ENCODE measurements at regions not wholly inside any gene's neighbourhood (a gene's known extent, or its start where the extent isn't known, plus 50 kb on each side); places are given as distances from the start of the nearest gene placed in this dataset.

DNA sequence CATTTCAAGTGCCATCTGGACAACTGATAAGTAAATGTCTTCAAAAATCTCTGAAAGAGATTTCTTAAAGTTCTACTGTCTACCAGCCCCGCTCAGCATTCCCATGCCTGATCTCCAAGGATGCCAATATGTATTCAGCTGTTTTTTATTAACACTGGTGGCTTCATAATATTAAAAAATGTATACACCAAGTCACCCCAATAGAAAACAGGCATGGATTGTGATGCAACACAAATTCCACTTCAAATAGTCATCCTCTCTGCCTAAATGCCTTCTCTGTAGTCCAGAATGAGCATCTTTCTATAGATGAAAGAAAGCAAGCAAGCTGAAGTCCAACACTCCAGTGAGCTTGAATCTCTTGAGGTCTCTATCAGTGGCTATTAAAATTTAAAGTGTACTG is 152.2 kb upstream of the PPARGC1A start:
- no peak for DNase-seq

DNA sequence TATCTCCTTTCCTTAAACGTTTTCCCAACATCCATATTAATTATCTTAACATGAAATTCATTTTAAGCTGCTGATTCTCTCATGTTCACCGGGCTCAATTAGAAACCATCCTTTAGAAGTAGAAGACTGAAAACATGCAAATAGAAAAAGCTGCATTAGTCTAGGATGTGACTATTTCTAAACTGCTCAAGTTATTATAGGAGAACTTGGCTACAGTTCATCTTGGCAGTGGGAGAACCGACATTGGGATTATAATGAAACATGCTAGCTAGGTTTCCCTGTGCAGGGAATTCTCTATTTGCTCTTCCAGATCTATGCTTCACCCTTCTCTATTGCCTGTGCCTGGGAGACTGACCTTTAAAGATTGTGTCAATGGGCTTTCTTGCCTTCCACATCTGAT is 151.0 kb upstream of the PPARGC1A start:
- DNase-seq: peak; percentile 31

DNA sequence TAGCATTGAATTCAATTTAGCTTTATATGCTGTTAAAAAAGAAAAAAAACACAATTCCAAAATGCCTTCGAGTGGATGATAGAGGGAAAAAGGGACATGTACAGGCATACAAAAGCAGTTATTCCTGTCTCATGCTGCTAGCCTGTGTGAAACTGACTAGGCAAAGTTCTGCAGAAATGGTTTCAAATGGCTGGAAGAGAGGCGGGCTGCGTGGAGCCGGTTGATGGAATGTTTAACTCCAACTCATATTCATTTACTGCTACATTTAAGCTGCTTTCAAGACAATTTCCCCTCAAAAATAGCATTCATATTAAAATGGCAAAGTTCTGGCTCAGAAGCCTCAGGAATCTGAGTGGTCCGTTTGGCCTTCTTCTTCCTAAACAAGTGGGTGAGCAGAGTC is 143.8 kb upstream of the PPARGC1A start:
- no peak for DNase-seq

DNA sequence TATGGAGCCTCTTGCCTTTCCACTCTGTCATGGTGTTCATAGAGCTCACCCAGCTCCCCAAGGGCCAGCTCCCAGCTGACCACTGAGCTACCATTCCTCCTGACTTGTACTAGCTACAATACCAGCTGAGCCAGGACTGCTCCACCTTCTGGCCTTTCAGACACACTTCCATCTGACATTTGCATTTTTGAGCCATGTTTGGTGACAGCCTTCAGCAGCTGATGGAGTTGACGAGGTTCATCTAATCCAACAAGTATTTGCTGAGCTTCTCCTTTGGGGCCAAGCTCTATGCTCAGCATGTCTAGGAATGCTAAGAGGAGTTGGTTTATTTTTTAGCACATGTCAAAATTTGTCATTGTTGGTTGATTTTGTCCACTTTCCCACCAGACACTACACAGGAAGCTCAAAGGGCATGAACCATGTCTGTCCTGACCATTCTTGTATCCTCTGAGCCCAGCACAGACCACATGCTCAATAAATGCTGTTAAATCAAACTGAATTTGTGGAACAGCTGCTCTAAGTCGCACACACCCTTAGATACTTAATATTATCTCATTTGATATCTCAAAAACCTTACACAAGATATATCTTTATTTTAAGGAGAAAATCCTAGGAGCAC is 142.6 kb upstream of the PPARGC1A start:
- DNase-seq: peak; percentile 4

DNA sequence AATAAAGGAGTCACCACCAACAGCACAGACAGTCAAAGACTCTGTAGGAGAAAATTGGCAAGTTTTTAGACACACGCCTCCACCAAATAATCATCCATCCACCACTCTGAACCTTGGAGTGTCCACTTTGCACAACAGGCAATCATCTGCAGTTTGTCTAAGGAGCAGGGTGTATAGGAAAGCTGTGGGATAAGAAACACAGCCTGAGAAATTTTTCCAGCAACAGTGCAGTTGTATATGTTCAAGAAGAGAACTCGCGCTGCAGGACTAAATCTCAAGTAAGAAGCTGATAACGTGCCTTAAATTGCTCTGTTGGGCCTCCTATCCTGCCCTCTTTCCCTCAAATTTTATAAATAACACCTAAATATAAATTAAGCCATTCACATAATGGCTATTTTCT is 136.7 kb upstream of the PPARGC1A start:
- no peak for DNase-seq

DNA sequence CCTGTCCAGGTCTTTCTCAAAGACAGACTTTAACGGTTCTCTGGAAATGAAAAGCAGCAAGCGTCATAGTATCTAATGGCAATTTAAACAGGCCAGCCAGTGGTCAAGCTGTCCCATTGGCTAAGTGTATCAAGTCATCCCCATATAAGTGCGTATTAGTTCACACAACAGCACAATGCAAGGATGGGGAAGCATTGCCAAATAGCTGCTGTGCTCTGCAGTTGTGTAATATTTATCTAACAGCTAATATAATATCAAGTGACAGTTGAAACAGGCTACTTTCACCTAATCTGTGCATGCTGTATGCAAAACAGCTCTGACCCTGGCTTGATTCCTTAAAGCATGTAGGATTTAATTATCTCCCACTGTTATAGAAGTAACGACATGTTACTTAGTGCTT is 134.8 kb upstream of the PPARGC1A start:
- DNase-seq: no peak

DNA sequence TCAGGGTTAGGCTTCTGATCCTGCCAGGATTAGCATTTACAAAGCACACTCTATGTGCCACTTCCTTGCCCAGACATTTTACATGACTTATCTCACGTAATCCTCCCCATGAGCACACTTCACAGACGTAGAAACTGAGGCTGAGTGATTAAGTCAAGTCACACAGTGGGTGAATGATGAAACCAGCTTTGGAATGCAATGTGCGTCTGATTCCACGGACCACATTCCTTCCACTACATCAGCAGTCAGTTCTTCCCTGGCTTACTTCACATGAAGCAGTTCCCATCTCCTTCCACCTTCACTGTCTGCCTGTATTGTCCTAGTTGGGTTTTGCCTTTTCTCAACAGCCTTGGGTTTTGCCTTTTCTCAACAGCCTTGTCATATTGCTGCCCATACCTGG is 134.3 kb upstream of the PPARGC1A start:
- no peak for DNase-seq

DNA sequence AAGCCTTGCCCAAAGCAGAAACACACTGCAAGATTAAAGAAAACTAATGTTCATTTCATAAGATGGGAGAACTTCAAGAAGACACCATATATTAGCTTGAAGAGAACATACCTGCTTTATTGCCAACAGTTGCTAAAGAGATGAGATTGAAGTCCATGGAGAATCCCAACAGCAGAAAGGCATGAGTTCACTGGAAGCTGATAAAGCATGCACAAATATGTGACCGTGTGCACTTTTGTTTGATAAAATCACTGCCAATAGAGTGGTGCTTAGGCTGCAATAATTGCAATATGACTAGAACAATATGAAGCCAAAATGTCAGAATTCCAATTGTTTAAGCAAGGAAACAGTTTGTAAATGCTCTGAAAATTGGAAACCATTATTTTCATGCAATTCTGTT is 125.9 kb upstream of the PPARGC1A start:
- DNase-seq: no peak

DNA sequence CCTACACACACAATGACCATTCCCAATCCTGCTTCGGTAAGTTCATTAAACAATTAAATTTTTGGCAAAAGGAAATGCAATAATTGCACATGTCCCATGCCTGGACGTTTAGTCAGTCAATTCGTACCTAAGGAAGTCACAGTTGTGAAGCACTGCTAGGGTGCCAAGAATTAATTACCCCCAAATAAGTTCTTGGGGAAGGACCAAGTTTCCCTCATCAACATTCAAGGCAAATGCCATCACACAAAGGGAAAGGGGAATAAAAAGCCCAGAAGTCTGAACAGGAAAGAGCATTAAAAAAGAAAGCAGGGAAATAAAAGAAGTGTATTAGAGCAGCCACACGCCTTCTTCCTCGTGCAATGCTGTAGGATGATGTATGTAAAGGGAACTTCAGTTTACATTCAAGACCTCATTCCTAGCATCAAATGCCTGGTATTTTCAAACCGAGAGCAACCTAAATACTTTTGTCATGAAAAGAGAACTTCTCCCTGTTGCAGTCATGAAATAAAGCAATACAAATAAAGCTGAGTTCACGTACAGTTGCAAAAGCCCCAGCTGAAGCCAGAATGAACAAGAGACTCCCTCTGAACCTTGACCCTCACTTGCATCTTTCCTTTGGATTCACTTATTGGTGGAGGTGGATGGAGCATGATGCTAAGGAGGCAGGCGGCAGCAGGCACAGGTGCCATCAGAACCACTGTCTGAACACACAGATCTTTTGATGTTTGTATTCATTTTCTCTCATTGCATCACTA is 124.0 kb upstream of the PPARGC1A start:
- DNase-seq: no peak

DNA sequence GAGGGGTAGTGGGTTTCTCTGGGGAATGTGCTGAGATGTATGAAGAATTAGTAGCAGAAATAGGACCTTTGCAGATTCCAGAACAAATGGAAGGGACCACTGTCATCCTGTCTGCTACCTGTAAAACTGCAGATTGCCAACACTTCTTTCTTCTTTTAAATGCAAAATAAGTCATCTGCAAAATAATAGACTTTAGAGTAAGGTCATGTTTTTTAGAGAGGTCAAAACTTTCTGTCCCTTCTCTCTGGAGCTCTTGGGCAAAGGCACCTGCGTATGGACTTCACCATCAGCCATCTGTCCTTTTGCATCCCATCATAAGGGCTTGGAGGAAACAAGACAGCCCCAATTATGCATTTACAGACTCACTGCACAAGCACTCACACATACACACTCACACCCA is 121.1 kb upstream of the PPARGC1A start:
- no peak for DNase-seq

DNA sequence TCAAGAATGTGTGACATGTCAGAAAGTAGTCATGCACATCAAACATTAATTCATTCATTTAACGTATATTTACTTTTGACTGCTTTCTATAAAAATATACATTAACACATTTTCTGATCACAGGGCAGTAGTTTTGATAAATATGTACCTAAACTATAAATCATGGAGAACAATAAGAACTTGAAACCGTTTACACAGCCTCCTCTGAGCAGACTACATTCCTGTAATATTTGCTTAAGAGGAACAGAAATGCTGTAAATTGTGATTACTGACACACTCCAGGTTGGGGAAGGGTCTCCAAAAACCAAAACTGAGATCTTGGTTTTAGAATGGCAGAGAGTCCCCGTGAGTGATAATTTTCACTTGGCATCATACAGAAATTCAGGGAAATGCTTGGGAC is 120.7 kb upstream of the PPARGC1A start:
- no peak for DNase-seq

DNA sequence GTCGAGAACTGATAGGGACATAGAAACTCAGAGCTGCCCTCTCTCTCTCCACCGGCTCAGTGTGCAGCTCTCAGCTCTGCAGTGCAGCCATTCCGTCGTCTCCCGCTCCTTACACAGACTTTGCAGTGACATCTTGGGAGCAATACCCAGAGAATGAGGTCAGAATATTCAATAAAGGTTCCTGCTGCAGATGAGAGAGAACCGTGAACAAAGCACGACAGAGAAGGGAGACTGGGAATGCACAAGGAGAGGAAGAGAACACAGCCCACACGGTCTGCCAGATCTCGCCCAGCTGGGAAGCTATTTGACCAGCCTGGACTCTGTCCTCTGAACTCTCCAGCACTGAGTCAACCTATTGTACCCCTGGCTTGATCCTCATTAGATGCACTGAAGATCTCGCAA is 118.0 kb upstream of the PPARGC1A start:
- DNase-seq: no peak

DNA sequence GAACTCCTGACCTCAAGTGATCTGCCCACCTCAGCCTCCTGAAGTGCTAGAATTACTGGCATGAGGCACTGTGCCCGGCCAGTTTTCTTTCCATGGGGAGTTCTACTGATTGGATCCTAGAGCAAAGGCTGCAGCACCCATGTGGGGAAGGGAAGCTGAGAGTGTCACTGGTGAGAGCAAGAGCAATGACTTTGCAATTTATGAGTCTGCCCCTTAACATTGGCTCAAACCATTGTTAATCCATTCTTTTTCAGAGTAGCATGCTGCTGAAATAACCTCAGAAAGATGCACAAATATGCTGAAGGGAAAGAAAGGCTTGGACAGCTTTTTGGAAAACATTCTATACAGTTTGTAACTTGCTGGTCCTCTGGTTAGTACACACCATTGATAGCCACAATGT is 116.4 kb upstream of the PPARGC1A start:
- DNase-seq: no peak

DNA sequence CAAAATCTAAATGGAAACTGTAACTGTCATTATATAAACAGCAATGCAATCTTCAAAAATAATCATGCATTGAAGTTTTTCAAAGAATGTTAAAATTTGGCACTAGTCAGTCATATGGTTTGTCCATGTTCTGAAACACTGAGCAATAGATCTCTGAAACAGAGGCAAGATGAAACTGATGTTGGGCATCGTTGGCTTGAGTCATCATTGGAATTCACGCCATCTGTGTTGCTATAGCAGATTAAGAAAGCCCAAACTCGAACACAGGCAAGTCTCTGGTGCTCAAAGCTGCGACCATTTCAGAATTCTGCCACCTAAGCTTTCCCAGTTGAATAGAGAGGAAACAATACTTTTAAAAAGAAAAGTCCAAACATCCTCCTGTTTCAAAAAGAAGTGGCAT is 114.1 kb upstream of the PPARGC1A start:
- DNase-seq: no peak

DNA sequence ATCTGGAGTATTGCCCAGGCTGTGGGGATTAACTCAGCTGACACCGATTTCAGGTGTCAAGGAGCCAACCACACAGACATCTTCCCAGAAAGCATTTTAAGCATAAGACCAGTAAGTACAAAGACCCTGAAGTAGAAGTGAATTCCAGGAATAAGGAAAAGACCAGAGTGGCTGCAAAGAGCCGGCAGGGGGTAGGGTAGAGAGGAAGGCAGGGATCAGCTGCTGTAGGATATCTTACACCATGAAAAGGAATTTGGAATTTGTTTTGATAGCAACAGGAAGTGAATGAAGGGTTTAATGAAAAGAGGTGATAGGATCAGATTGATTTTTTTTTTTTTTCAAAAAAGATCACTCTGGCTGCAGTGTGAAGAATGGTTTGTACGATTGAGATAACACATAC is 113.6 kb upstream of the PPARGC1A start:
- DNase-seq: no peak

DNA sequence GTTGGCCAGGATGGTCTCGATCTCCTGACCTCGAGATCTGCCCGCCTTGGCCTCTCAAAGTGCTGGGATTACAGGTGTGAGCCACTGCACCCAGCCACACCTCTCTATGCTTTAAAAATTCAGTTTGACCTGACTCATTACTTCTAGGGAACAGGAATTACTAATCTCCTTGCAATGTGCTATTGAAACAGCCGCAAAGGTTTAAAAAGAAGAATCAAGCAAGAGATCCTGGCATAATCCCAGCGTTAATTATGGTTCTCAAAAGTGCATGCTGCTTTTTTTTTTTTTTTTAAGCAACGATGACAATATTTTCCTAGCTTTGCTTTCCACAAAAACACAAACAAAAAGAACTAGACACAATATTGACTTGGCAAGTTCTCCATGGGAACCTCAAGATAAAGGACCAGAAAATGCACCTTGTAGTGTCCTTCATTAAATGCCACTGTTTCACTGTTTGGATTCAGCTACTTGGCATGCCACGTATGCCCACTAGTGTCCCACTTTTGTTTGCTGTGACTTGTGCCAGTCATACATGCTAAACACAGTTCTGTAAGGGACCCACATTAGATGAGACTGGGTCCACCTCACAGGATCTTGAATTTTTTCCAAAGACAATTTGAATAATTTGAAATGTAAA is 112.6 kb upstream of the PPARGC1A start:
- no peak for DNase-seq

DNA sequence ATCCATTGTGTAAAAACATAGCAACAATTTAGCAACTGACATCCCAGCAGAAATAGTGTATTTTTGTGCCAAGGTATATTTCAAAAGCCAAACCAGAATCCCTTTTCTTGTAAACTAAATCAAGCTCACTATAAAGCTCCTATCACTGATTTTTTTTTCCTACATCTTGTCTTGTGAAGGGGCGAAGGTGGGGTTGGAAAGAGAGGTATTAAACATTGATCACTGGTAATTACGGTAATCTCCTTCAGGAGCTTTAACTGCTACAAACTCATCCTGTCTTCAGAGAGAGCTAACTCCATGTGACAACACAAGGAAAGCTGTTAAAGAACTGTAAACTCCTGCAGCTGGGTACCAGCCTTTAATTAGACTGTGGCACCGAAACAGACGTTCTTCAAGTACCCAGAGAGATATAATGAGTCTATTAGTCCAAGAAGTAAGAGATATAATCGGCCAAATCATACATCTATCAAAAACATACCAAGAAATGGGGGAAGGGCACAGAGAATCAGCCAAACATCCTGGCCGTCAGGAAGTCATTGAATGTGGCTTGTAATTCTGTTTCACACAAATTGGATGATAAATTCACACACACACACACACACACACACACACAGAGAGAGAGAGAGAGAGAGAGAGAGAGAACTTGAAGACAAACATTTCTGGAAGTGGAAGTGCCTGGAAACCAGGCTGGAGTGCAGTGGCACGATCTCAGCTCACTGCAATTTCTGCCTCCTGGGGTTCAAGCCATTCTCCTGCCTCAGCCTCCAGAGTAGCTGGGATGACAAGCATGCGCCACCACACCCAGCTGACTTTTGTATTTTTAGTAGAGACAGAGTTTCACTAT is 111.9 kb upstream of the PPARGC1A start:
- no peak for DNase-seq

DNA sequence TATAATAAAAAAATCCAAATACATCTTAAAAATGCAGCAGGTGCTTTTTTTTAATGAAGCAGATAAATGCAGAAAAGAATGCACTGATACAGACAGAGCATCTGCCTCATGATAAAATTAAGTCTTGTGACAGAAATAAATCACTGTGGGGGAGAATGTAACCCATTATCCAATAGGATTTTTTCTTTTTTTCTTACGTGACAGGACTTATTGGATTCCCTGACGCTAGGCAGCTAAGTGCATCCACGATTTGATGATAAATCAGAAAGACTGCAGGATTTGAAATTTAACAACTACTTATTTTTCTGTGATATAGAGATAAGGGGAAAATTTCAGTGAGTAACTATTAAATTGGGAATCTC is 110.6 kb upstream of the PPARGC1A start:
- no peak for DNase-seq

DNA sequence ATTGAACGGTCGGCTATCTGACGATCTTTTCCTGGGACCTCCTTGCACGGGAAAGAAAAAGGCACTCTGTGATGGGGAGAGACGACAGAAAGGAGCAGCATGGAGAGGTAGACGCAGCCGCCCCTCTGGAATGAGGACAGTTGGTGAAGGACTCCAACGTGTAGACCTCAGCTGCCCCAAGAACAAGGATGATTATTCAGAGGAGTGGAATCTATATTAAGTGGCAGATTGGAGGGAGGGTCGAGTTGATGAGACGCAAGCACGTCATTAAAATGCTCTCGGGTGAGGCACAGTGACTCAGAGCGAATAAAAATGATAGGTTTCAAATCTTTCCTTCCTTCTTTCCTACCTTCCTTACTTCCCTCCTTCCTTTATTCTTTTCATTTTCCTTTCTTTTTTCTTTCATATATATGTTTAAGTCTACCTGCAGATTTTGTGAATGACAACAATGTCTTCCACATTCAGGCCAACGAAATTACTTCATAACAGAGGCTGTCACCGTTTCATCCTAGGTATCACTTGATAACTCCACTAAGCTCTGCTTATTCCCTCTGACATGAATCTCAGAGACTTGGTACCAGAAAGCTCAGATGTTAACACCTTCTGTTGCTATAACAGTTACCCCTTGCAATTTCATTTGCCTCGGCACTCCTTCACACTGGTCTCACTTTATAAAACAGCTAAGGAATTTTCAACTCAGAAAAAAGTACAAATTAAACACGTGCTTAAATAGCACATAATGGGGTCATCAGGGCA is 110.0 kb upstream of the PPARGC1A start:
- no peak for DNase-seq

DNA sequence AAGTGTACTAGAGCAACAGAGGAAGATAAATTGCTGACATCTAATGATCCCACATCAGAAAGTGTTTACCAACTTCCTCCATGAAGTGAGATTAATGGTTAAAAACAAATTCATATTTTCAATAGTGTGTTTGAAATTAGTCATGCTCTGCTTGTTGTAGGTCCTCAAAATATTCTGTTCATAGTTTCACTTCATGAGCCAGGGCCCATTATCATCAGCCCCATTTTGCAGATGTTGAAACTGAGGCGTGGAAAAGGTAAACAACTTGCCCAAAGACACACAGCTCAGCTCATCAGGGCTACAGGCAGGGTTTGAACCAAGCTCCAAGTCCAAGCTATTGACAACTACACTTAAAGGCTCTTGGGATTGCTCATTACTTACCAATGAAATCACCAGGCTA is 103.5 kb upstream of the PPARGC1A start:
- no peak for DNase-seq

DNA sequence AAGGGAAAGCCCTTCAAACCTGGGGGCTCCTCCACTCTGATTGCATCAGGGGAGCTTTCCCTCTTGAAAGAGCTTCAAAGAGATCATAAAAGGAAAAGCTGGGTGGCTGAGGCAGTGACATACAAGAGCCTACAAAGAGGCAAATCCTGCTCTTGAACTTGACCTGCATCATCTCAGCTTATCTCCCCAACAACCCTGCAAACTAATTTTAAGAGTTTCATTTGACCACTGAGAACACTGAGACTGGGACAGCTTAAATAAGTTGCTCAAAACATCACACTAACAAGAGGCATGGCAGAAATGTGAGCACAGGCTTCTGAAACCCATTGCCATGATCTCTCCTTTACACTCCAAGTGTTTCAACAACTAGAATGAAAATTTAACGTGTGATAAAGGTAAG is 101.6 kb upstream of the PPARGC1A start:
- DNase-seq: no peak

DNA sequence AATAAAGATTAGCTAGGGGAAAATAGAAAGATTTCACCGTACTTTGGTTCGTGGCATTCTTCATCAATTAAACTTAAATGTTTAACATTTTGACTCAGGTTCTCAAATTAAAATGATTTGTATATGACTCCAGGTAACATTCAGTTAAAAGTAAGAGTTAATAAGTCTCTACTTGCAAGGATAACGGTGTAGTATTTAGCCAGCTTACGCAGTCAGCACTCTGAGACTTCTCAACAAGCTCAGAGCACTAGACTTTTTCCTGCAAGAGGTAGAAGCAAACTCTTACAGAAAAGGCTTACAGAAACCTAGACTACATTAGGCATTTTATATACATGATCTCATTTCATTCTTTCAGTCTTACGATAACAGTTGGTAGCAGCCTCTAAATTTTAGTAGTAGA is 96.4 kb upstream of the PPARGC1A start:
- no peak for DNase-seq

DNA sequence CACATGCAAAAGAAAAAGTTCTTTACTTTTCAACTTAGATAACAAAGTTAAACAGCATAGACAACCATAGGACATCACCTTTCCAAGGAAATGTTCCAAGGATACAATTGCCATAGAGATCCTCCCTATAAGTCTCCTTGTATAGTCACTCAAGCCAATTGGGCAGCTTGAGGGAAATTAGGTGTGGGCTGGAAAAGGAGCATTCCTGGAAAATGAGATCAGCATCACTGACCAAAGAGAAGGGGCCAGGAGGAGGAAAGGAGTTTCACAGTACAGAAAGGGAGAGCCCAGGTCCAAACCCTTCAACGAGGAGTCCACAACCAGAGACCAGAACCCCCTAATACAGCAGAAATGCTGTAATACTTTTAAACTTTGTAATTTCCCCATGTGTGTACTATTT is 91.5 kb upstream of the PPARGC1A start:
- DNase-seq: no peak

Data from hindlimb muscle (tissue), 1 donor.